Ishikawa (cell line): ENCODE measurements at regions not wholly inside any gene's neighbourhood (a gene's known extent, or its start where the extent isn't known, plus 50 kb on each side); places are given as distances from the start of the nearest gene placed in this dataset.

Experiments
- CEBPB ChIP-seq: IDR thresholded peaks from 2 replicates; pipeline ENCODE4 v1.6.1; 2012
- CREB1 ChIP-seq: IDR thresholded peaks from 2 replicates; pipeline ENCODE4 v1.6.1; 2012; ENCODE audit warnings: low read depth
- EGR1 ChIP-seq: IDR thresholded peaks from 2 replicates; pipeline ENCODE4 v1.6.1; 2012
- EP300 ChIP-seq: IDR thresholded peaks from 2 replicates; pipeline ENCODE4 v1.6.1; 2012; ENCODE audit warnings: borderline replicate concordance
- FOXM1 ChIP-seq: IDR thresholded peaks from 2 replicates; pipeline ENCODE4 v1.6.1; 2012; ENCODE audit warnings: low read depth, borderline replicate concordance
- MAX ChIP-seq: IDR thresholded peaks from 2 replicates; pipeline ENCODE4 v1.6.1; 2012
- NFIC ChIP-seq: IDR thresholded peaks from 2 replicates; pipeline ENCODE4 v1.6.1; 2012
- RAD21 ChIP-seq: IDR thresholded peaks from 2 replicates; pipeline ENCODE4 v1.6.1; 2012; ENCODE audit warnings: low read depth
- TAF1 ChIP-seq: IDR thresholded peaks from 2 replicates; pipeline ENCODE4 v1.6.1; 2012; ENCODE audit warnings: low read depth, mild to moderate bottlenecking
- TCF12 ChIP-seq: IDR thresholded peaks from 2 replicates; pipeline ENCODE4 v1.6.1; 2012; ENCODE audit warnings: low read depth
- TEAD4 ChIP-seq: IDR thresholded peaks from 2 replicates; pipeline ENCODE4 v1.6.1; 2012
- YY1 ChIP-seq: IDR thresholded peaks from 2 replicates; pipeline ENCODE4 v1.6.1; 2012; ENCODE audit warnings: low read depth
- ZBTB7A ChIP-seq: IDR thresholded peaks from 2 replicates; pipeline ENCODE4 v1.6.1; 2012; ENCODE audit warnings: low read depth
- TF ChIP-seq, protein P1 (sequence below): IDR thresholded peaks from 2 replicates; pipeline ENCODE4 v1.6.1; 2012; ENCODE audit warnings: low read depth, mild to moderate bottlenecking
- TF ChIP-seq, protein P2 (sequence below): IDR thresholded peaks from 2 replicates; pipeline ENCODE4 v1.6.1; 2012

DNA sequence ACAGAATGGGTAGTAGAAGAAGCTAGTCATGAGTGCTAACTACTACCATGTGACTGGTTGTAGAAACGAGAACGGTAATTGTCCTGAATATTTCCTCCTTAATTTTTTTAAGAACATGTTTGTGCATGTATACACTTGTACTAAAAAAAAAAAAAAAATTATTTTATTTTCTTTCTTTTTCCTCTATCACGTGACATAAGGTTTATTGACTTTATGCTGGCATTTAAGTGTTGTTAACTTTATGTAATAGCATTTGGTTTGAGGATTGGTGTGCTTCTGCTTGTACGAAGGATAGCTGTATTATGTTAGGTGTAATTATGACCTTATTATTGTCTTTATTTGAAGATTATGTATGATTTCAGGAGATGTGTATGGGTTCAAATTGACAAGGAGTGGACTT lies 349.1 kb upstream of the PTPRD start:
- no peak for TF ChIP-seq FOXM1
- no peak for TF ChIP-seq MAX
- TF ChIP-seq TEAD4, result no peak

DNA sequence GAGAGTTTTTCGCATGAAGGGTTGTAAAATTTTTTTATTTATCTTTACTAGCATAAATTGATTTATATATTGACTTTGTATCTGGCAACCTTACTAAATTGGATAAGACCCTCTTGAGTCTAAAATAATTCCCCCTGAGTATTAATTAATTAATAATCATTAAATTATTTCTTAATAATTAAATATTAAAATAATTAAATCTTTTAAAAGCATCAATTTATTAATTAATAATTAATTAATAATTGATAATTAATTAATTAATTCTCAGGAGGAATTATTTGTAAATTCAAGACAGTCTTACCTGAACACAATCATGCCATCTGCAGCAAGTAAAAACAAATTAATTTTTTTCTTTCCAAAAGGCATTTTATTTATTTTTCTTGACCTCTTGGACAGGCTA lies 370.4 kb upstream of the PTPRD start:
- TF ChIP-seq ZBTB7A (no peak), MAX (no peak), TEAD4 (no peak), FOXM1 (no peak), TCF12 (no peak), CEBPB (no peak), RAD21 (no peak), TAF1 (no peak), EP300 (no peak), EGR1 (no peak), CREB1 (no peak), NFIC (no peak), YY1 (no peak)
- TF ChIP-seq, protein P1, sequence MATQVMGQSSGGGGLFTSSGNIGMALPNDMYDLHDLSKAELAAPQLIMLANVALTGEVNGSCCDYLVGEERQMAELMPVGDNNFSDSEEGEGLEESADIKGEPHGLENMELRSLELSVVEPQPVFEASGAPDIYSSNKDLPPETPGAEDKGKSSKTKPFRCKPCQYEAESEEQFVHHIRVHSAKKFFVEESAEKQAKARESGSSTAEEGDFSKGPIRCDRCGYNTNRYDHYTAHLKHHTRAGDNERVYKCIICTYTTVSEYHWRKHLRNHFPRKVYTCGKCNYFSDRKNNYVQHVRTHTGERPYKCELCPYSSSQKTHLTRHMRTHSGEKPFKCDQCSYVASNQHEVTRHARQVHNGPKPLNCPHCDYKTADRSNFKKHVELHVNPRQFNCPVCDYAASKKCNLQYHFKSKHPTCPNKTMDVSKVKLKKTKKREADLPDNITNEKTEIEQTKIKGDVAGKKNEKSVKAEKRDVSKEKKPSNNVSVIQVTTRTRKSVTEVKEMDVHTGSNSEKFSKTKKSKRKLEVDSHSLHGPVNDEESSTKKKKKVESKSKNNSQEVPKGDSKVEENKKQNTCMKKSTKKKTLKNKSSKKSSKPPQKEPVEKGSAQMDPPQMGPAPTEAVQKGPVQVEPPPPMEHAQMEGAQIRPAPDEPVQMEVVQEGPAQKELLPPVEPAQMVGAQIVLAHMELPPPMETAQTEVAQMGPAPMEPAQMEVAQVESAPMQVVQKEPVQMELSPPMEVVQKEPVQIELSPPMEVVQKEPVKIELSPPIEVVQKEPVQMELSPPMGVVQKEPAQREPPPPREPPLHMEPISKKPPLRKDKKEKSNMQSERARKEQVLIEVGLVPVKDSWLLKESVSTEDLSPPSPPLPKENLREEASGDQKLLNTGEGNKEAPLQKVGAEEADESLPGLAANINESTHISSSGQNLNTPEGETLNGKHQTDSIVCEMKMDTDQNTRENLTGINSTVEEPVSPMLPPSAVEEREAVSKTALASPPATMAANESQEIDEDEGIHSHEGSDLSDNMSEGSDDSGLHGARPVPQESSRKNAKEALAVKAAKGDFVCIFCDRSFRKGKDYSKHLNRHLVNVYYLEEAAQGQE, result no peak
- TF ChIP-seq, protein P2, sequence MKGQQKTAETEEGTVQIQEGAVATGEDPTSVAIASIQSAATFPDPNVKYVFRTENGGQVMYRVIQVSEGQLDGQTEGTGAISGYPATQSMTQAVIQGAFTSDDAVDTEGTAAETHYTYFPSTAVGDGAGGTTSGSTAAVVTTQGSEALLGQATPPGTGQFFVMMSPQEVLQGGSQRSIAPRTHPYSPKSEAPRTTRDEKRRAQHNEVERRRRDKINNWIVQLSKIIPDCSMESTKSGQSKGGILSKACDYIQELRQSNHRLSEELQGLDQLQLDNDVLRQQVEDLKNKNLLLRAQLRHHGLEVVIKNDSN, result no peak

DNA sequence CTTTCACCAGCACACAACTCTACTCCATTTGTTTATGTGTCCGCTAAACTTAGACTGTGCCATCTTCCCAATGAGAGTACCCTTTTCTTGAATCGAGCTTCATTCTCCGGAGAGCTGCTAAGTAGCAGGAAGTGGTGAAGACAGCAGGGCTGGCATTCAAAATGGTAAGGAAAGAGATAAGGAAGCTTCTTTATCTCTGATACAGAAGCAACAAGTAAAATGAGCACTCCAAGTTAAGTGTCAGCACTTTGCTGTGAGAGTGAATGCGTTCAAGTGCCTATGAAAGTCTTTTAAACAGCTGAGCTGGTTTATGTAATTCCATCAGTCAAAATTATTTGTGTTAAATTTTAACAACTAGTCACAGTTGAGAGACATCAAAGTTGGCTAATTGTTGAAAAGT lies 386.8 kb upstream of the PTPRD start:
- TF ChIP-seq MAX, result no peak
- TF ChIP-seq NFIC, result no peak
- TF ChIP-seq, protein P1, result no peak
- TF ChIP-seq FOXM1, result no peak
- TF ChIP-seq ZBTB7A, result no peak
- TF ChIP-seq TCF12, result no peak
- TF ChIP-seq EGR1, result no peak
- TF ChIP-seq RAD21, result no peak
- TF ChIP-seq, protein P2, result no peak
- no peak for TF ChIP-seq CREB1
- no peak for TF ChIP-seq TEAD4
- no peak for TF ChIP-seq TAF1
- TF ChIP-seq YY1, result no peak

- TF ChIP-seq CREB1, result no peak
- TF ChIP-seq TAF1, result no peak
- no peak for TF ChIP-seq TCF12
- TF ChIP-seq ZBTB7A, result no peak
- no peak for TF ChIP-seq TEAD4
- no peak for TF ChIP-seq FOXM1
- TF ChIP-seq YY1, result no peak
- no peak for TF ChIP-seq MAX
- TF ChIP-seq, protein P1, result no peak
- no peak for TF ChIP-seq RAD21
- TF ChIP-seq, protein P2, result no peak
- TF ChIP-seq EP300, result no peak
- no peak for TF ChIP-seq CEBPB
- no peak for TF ChIP-seq NFIC
Measured at GRCh38 chr9:11001546-11001945, 388.7 kb upstream of the PTPRD start.
